Frontal cortex (tissue), 3 donors: ENCODE measurements at regions not wholly inside any gene's neighbourhood (a gene's known extent, or its start where the extent isn't known, plus 50 kb on each side); places are given as distances from the start of the nearest gene placed in this dataset.
"Not testable (repeated sequence)": the region's sequence is repeated elsewhere in the genome, so short reads cannot be mapped to it uniquely, and the experiment has no call there.

Source experiments
- DNase-seq, 2 donors: peaks; one replicate each; pipeline ENCODE4 v3.0.0; 2012; ENCODE audit warnings: low spot score in 2 of 2
- FAIRE-seq: peaks from 2 replicates; lab custom pipeline; 2012; peaks lifted over from hg19 to GRCh38; lab: Jason Lieb, UNC
- donor health status: control.
- donor health status: control.
- donor health status: control.

- no peak for DNase-seq
- FAIRE-seq = no peak
Measured at GRCh38 chr14:89743828-89744227, 210.7 kb downstream of the EFCAB11 start.

GRCh38 chr14:89740241-89740640 lies 214.3 kb downstream of the EFCAB11 start:
- FAIRE-seq (no peak), DNase-seq (no peak)

GRCh38 chr14:89736881-89737280 lies 217.6 kb downstream of the EFCAB11 start:
- FAIRE-seq (no peak), DNase-seq (no peak)

- no peak for FAIRE-seq
- DNase-seq = no peak
Measured at GRCh38 chr14:89731396-89731933, 223.1 kb downstream of the EFCAB11 start.

GRCh38 chr14:89730687-89731086 lies 223.8 kb downstream of the EFCAB11 start:
- no peak for FAIRE-seq
- no peak for DNase-seq

- FAIRE-seq = no peak
- no peak for DNase-seq
Measured at GRCh38 chr14:89728964-89729363, 225.6 kb downstream of the EFCAB11 start.

GRCh38 chr14:89726226-89726625 lies 228.3 kb downstream of the EFCAB11 start:
- DNase-seq, FAIRE-seq: not testable (repeated sequence)

- no peak for DNase-seq
- no peak for FAIRE-seq
Measured at GRCh38 chr14:89724628-89724960, 229.9 kb downstream of the EFCAB11 start.

GRCh38 chr14:89723930-89724627 lies 230.5 kb downstream of the EFCAB11 start:
- DNase-seq (no peak), FAIRE-seq (no peak)

- no peak for DNase-seq
- no peak for FAIRE-seq
Measured at GRCh38 chr14:89721956-89722355, 232.6 kb downstream of the EFCAB11 start.

- FAIRE-seq = no peak
- no peak for DNase-seq
Measured at GRCh38 chr14:89720741-89721729, 233.5 kb downstream of the EFCAB11 start.

- FAIRE-seq = no peak
- no peak for DNase-seq
Measured at GRCh38 chr14:89720076-89720687, 234.3 kb downstream of the EFCAB11 start.

GRCh38 chr14:89719366-89720075 lies 235.0 kb downstream of the EFCAB11 start:
- FAIRE-seq = no peak

GRCh38 chr14:89708982-89709625 lies 245.4 kb downstream of the EFCAB11 start:
- no peak for FAIRE-seq
- DNase-seq = no peak

More at GRCh38 chr14:89719366-89720075, 235.0 kb downstream of the EFCAB11 start:
- DNase-seq = no peak

GRCh38 chr14:89707086-89707485 lies 247.4 kb downstream of the EFCAB11 start:
- DNase-seq (no peak), FAIRE-seq (no peak)

- no peak for DNase-seq
- no peak for FAIRE-seq
Measured at GRCh38 chr14:89702876-89703200, 251.7 kb downstream of the EFCAB11 start.

- DNase-seq (no peak), FAIRE-seq (no peak)
Measured at GRCh38 chr14:89702073-89702875, 252.3 kb downstream of the EFCAB11 start.

GRCh38 chr14:89701211-89702043 lies 253.1 kb downstream of the EFCAB11 start:
- FAIRE-seq (no peak), DNase-seq (peak; percentile 86 to 91)
